Astrocyte (in vitro differentiated cells and primary cell): ENCODE measurements at regions not wholly inside any gene's neighbourhood (a gene's known extent, or its start where the extent isn't known, plus 50 kb on each side); places are given as distances from the start of the nearest gene placed in this dataset.

ENCODE experiments used
- EZH2 ChIP-seq: IDR thresholded peaks from 2 replicates; pipeline ENCODE4 v1.6.1; 2012; ENCODE audit warnings: mild to moderate bottlenecking, low read length, inconsistent platforms; ENCODE audit not compliant: insufficient read depth
- TF ChIP-seq, protein P1 (sequence below): IDR thresholded peaks from 2 replicates; pipeline ENCODE4 v1.5.1; 2011; ENCODE audit warnings: low read depth, mild to moderate bottlenecking, inconsistent platforms, low read length, moderate library complexity; ENCODE audit not compliant: insufficient read depth

DNA sequence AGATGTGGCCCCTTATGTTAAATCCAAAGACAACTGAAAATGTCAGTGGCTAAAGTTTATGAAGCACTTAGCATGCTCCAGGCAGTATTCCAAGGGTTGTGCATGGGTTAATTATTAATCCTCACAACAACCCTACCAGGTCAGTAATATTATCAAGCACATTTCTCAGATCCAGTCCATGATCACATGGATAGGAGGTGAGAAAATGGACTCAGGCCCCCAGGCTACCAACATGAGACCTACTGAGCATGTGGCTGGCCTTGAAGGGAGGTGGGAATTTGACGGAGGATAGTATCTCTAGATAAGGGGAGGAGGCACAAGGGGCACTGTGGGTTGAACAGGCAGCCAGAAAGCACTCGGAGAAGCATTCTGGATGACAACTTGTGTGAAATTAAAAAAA, 412.0 kb downstream of the MEIS1 start:
- TF ChIP-seq, protein P1, sequence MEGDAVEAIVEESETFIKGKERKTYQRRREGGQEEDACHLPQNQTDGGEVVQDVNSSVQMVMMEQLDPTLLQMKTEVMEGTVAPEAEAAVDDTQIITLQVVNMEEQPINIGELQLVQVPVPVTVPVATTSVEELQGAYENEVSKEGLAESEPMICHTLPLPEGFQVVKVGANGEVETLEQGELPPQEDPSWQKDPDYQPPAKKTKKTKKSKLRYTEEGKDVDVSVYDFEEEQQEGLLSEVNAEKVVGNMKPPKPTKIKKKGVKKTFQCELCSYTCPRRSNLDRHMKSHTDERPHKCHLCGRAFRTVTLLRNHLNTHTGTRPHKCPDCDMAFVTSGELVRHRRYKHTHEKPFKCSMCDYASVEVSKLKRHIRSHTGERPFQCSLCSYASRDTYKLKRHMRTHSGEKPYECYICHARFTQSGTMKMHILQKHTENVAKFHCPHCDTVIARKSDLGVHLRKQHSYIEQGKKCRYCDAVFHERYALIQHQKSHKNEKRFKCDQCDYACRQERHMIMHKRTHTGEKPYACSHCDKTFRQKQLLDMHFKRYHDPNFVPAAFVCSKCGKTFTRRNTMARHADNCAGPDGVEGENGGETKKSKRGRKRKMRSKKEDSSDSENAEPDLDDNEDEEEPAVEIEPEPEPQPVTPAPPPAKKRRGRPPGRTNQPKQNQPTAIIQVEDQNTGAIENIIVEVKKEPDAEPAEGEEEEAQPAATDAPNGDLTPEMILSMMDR, result no peak
- TF ChIP-seq EZH2, result no peak
